IMR-90 (cell line): ENCODE measurements at regions not wholly inside any gene's neighbourhood (a gene's known extent, or its start where the extent isn't known, plus 50 kb on each side); places are given as distances from the start of the nearest gene placed in this dataset.

Source experiments
- ATAC-seq: fragments of 200-7000 bp; cut with Tn5 transposase; 2 replicates; pipeline ENCODE4 v1.9.1; 2020; ENCODE audit warnings: low read depth, mild to moderate bottlenecking, moderate library complexity
- BruUV-seq: library from RNA; stranded (reverse); fragments of 400-500 nt; replicated peaks from 2 replicates; lab custom pipeline; 2021; lab: Mats Ljungman, UMichigan
- CTCF ChIA-PET: fragments of 300-600 bp; formaldehyde crosslinking; extraction: SDS; loops from one replicate; lab custom pipeline; 2021; ENCODE audit warnings: antibody characterized with exemption; lab: Yijun Ruan, JAX
- POLR2A ChIA-PET: fragments of 300-600 bp; sonication (Branson Sonifier 250); formaldehyde crosslinking; loops from one replicate; lab custom pipeline; 2022; ENCODE audit warnings: antibody characterized with exemption; ENCODE audit not compliant: unreplicated experiment; lab: Charles Lee
- DNase-seq: peaks from one replicate; pipeline ENCODE4 v3.0.0; 2013
- H2AFZ ChIP-seq: replicated peaks from 2 replicates; pipeline ENCODE3; 2013; ENCODE audit warnings: low read length, mild to moderate bottlenecking; ENCODE audit not compliant: poor library complexity
- H2AK5ac ChIP-seq: 2 replicates; pipeline ENCODE4 v1.6.1; 2013; ENCODE audit warnings: low read depth, low read length, inconsistent platforms
- H2AK9ac ChIP-seq: replicated peaks from 2 replicates; pipeline ENCODE3; 2013; ENCODE audit warnings: mild to moderate bottlenecking, low read depth, low read length, moderate library complexity; ENCODE audit not compliant: poor library complexity
- H2BK120ac ChIP-seq: 2 replicates; pipeline ENCODE4 v1.6.1; 2013; ENCODE audit warnings: low read depth, low read length, inconsistent platforms
- H2BK15ac ChIP-seq: 3 replicates; pipeline ENCODE4 v1.6.1; 2013; ENCODE audit warnings: low read depth, low read length, inconsistent platforms
- H2BK20ac ChIP-seq: 2 replicates; pipeline ENCODE4 v1.6.1; 2013; ENCODE audit warnings: low read depth, mild to moderate bottlenecking, inconsistent platforms, low read length, moderate library complexity
- H2BK5ac ChIP-seq: 2 replicates; pipeline ENCODE4 v1.6.1; 2013; ENCODE audit warnings: mild to moderate bottlenecking, low read depth, low read length, inconsistent platforms; ENCODE audit not compliant: poor library complexity, severe bottlenecking
- H3K14ac ChIP-seq: replicated peaks from 2 replicates; pipeline ENCODE4 v1.6.1; 2013; ENCODE audit warnings: low read depth, low read length, inconsistent platforms
- H3K18ac ChIP-seq: 2 replicates; pipeline ENCODE4 v1.6.1; 2013; ENCODE audit warnings: low read depth, low read length, control low read depth
- H3K23ac ChIP-seq: 2 replicates; pipeline ENCODE4 v1.6.1; 2013; ENCODE audit warnings: low read depth, low read length, inconsistent platforms
- H3K27ac ChIP-seq: 2 replicates; pipeline ENCODE4 v1.5.1; 2013; ENCODE audit warnings: mild to moderate bottlenecking, control low read depth, low read length; ENCODE audit not compliant: insufficient read depth
- H3K27me3 ChIP-seq: 2 replicates; pipeline ENCODE4 v1.6.1; 2013; ENCODE audit warnings: low read length; ENCODE audit not compliant: control insufficient read depth, insufficient read depth
- H3K36me3 ChIP-seq: 2 replicates; pipeline ENCODE4 v1.6.1; 2013; ENCODE audit warnings: low read length, mixed read lengths; ENCODE audit not compliant: control insufficient read depth, insufficient read depth
- H3K4ac ChIP-seq: 2 replicates; pipeline ENCODE4 v1.6.1; 2013; ENCODE audit warnings: low read depth, low read length, inconsistent platforms
- H3K4me1 ChIP-seq: 2 replicates; pipeline ENCODE4 v1.6.1; 2013; ENCODE audit warnings: low read length, mixed read lengths; ENCODE audit not compliant: control insufficient read depth, insufficient read depth
- H3K4me2 ChIP-seq: 2 replicates; pipeline ENCODE4 v1.6.1; 2013; ENCODE audit warnings: low read depth, mild to moderate bottlenecking, control low read depth, low read length, moderate library complexity
- H3K4me3 ChIP-seq: 2 replicates; pipeline ENCODE4 v1.5.1; 2013; ENCODE audit warnings: low read depth, mild to moderate bottlenecking, control low read depth, low read length, moderate library complexity; ENCODE audit not compliant: insufficient read depth
- H3K56ac ChIP-seq: 2 replicates; pipeline ENCODE4 v1.6.1; 2013; ENCODE audit warnings: low read length, inconsistent platforms; ENCODE audit not compliant: insufficient read depth; ENCODE audit errors: extremely low read depth
- H3K79me1 ChIP-seq, 2 experiments: 2 replicates each; pipeline ENCODE4 v1.6.1; 2013; ENCODE audit warnings: low read length in 2 of 2, inconsistent platforms in 1 of 2, low read depth in 1 of 2
- H3K9ac ChIP-seq: 2 replicates; pipeline ENCODE4 v1.6.1; 2013; ENCODE audit warnings: low read depth, low read length, control low read depth
- H3K9me1 ChIP-seq: 2 replicates; pipeline ENCODE4 v1.6.1; 2013; ENCODE audit warnings: low read length, inconsistent platforms; ENCODE audit not compliant: insufficient read depth
- H3K9me3 ChIP-seq: 2 replicates; pipeline ENCODE4 v1.6.1; 2013; ENCODE audit warnings: low read length; ENCODE audit not compliant: control insufficient read depth, insufficient read depth
- H4K20me1 ChIP-seq: 2 replicates; pipeline ENCODE4 v1.6.1; 2013; ENCODE audit warnings: low read length, inconsistent platforms; ENCODE audit not compliant: insufficient read depth
- H4K5ac ChIP-seq: 2 replicates; pipeline ENCODE4 v1.6.1; 2013; ENCODE audit warnings: mild to moderate bottlenecking, low read depth, low read length, control low read depth
- H4K8ac ChIP-seq, 2 experiments: 2 replicates each; pipeline ENCODE4 v1.6.1; 2013; ENCODE audit warnings: low read depth in 2 of 2, low read length in 2 of 2, control low read depth in 1 of 2, inconsistent platforms in 1 of 2
- H4K91ac ChIP-seq: 2 replicates; pipeline ENCODE4 v1.6.1; 2013; ENCODE audit warnings: low read depth, low read length, inconsistent platforms; ENCODE audit not compliant: insufficient read depth
- BHLHE40 ChIP-seq: fragments of 150-350 bp; IDR thresholded peaks from 2 replicates; pipeline ENCODE4 v1.6.1; 2016; ENCODE audit warnings: mild to moderate bottlenecking, low read depth, low read length
- CEBPB ChIP-seq: IDR thresholded peaks from 2 replicates; pipeline ENCODE4 v1.6.1; 2012; ENCODE audit warnings: low read depth, low read length, improper control_type of control experiment
- CHD1 ChIP-seq: IDR thresholded peaks from 2 replicates; pipeline ENCODE4 v1.6.1; 2012; ENCODE audit warnings: low read depth, low read length, improper control_type of control experiment
- FOS ChIP-seq: fragments of 150-350 bp; IDR thresholded peaks from 2 replicates; pipeline ENCODE4 v1.6.1; 2016; ENCODE audit warnings: low read depth, low read length
- MAFK ChIP-seq: IDR thresholded peaks from 2 replicates; pipeline ENCODE4 v1.6.1; 2012; ENCODE audit warnings: low read depth, low read length, improper control_type of control experiment
- MAZ ChIP-seq: IDR thresholded peaks from 2 replicates; pipeline ENCODE4 v1.6.1; 2012; ENCODE audit warnings: low read depth, mild to moderate bottlenecking, low read length, improper control_type of control experiment, moderate library complexity, borderline replicate concordance
- MXI1 ChIP-seq: IDR thresholded peaks from 2 replicates; pipeline ENCODE4 v1.6.1; 2012; ENCODE audit warnings: low read depth, mild to moderate bottlenecking, low read length, moderate library complexity, borderline replicate concordance
- NFE2L2 ChIP-seq: fragments of 150-350 bp; IDR thresholded peaks from 2 replicates; pipeline ENCODE4 v1.6.1; 2016; ENCODE audit warnings: low read depth, mild to moderate bottlenecking, low read length
- RCOR1 ChIP-seq: IDR thresholded peaks from 2 replicates; pipeline ENCODE4 v1.6.1; 2012; ENCODE audit warnings: mild to moderate bottlenecking, low read length, improper control_type of control experiment; ENCODE audit not compliant: insufficient replicate concordance
- RFX5 ChIP-seq: IDR thresholded peaks from 2 replicates; pipeline ENCODE4 v1.8.0; 2012; ENCODE audit warnings: low read depth, mild to moderate bottlenecking, low read length, moderate library complexity
- WGBS, 2 experiments: methylation state at CpG; one replicate each; pipeline versions ENCODE4 v1.1.5 to v1.1.7; 2013; ENCODE audit warnings: missing lambda C conversion rate in 2 of 2; ENCODE audit not compliant: insufficient read length in 1 of 2; ENCODE audit errors: extremely low coverage in 2 of 2; 5-methylcytosine and 5-hydroxymethylcytosine counted together
- dilution Hi-C: fragments of 300-500 bp; cut with HindIII; formaldehyde crosslinking; loops from one replicate; pipeline ENCODE4 v1.14.3; 2018; ENCODE audit warnings: low sequenced_read_pairs; ENCODE audit not compliant: unreplicated experiment
- in situ Hi-C: fragments of 300-500 bp; cut with MboI; formaldehyde crosslinking; loops from 3 replicates; pipeline ENCODE4 v1.14.3; 2019; ENCODE audit warnings: low sequenced_read_pairs, inconsistent platforms, mixed read lengths
- intact Hi-C: fragments of 100-400 bp; cut with micrococcal nuclease; formaldehyde crosslinking; loops from 2 replicates; pipeline ENCODE4 v1.10.0; 2022
- TF ChIP-seq, protein P1 (sequence below): fragments of 150-350 bp; IDR thresholded peaks from 2 replicates; pipeline ENCODE4 v1.6.1; 2017; ENCODE audit warnings: mild to moderate bottlenecking, antibody characterized with exemption, low read length, low read depth
- TF ChIP-seq, protein P2 (sequence below): fragments of 150-350 bp; IDR thresholded peaks from 2 replicates; pipeline ENCODE4 v1.6.1; 2016; ENCODE audit warnings: low read depth, mild to moderate bottlenecking, low read length, moderate library complexity, borderline replicate concordance
- TF ChIP-seq, protein P3 (sequence below): conservative IDR thresholded peaks from 2 replicates; pipeline ENCODE4 v1.5.1; 2012; ENCODE audit warnings: mild to moderate bottlenecking, low read depth, low read length, improper control_type of control experiment

DNA sequence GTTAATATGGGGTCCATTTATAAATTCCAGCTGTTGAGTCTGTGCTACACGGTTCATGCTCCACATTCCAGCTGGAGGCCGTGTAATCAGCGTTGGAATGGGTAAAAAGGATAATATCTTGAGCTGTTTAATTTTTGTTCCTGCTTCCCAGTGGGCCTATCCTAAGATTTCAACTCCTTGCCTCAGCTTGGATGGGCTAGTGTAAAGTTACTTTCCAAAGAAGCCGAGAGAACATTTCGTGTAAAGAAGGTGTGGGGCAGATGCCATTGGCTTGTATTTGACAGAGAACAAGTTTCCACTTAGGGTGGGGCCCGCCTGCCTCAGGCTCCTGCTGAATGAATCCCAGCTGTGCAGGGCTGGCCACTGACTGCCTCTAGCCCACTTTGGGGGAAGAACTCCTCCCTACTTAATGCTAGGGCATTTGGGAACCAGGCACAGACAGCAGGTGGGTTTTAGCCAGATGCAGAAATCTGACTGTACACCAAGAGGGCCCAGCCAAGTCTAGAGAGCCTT is 125.9 kb upstream of the LYZL2 start:
- in situ Hi-C loops (no loop called here), intact Hi-C loops (loop anchor here (10.0 kb wide), 3 partner anchors 379 to 739 kb away; no protein-coding TSS in a partner anchor), dilution Hi-C loops (no loop called here)
- CTCF ChIA-PET, result interaction anchor here (0.8 kb wide), 1 partner anchor 11 kb away, joined by 3 read pairs; no protein-coding TSS in a partner anchor
- H2AFZ ChIP-seq, result peak overlapping the region; percentile 75
- peak overlapping the region; percentile 81 for H3K14ac ChIP-seq
- peak overlapping the region; percentile 91; the same call in 1 of the 2 replicates for H3K27ac ChIP-seq
- H2BK5ac ChIP-seq, result peak overlapping the region; percentile 2
- no peaks in the 10 kb centered on the region for H3K36me3 ChIP-seq
- peak overlapping the region; percentile 96 for H2BK20ac ChIP-seq
- POLR2A ChIA-PET, result interaction anchor here (1.1 kb wide), 1 partner anchor 379 kb away, joined by 3 read pairs; no protein-coding TSS in a partner anchor
- H4K91ac ChIP-seq, result peak overlapping the region; percentile 80
- peak overlapping the region; percentile 63 for H3K23ac ChIP-seq
- TF ChIP-seq, protein P1, sequence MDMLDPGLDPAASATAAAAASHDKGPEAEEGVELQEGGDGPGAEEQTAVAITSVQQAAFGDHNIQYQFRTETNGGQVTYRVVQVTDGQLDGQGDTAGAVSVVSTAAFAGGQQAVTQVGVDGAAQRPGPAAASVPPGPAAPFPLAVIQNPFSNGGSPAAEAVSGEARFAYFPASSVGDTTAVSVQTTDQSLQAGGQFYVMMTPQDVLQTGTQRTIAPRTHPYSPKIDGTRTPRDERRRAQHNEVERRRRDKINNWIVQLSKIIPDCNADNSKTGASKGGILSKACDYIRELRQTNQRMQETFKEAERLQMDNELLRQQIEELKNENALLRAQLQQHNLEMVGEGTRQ, result no peak
- TF ChIP-seq MAZ, result no peak
- TF ChIP-seq, protein P2, sequence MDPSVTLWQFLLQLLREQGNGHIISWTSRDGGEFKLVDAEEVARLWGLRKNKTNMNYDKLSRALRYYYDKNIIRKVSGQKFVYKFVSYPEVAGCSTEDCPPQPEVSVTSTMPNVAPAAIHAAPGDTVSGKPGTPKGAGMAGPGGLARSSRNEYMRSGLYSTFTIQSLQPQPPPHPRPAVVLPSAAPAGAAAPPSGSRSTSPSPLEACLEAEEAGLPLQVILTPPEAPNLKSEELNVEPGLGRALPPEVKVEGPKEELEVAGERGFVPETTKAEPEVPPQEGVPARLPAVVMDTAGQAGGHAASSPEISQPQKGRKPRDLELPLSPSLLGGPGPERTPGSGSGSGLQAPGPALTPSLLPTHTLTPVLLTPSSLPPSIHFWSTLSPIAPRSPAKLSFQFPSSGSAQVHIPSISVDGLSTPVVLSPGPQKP, result no peak
- TF ChIP-seq BHLHE40, result no peak
- no peak for TF ChIP-seq MAFK
- TF ChIP-seq, protein P3, sequence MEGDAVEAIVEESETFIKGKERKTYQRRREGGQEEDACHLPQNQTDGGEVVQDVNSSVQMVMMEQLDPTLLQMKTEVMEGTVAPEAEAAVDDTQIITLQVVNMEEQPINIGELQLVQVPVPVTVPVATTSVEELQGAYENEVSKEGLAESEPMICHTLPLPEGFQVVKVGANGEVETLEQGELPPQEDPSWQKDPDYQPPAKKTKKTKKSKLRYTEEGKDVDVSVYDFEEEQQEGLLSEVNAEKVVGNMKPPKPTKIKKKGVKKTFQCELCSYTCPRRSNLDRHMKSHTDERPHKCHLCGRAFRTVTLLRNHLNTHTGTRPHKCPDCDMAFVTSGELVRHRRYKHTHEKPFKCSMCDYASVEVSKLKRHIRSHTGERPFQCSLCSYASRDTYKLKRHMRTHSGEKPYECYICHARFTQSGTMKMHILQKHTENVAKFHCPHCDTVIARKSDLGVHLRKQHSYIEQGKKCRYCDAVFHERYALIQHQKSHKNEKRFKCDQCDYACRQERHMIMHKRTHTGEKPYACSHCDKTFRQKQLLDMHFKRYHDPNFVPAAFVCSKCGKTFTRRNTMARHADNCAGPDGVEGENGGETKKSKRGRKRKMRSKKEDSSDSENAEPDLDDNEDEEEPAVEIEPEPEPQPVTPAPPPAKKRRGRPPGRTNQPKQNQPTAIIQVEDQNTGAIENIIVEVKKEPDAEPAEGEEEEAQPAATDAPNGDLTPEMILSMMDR, result no peak
- no peak for TF ChIP-seq CEBPB
- TF ChIP-seq FOS, result no peak
- TF ChIP-seq CHD1, result no peak
- no peak for TF ChIP-seq MXI1
- TF ChIP-seq RCOR1, result no peak
- TF ChIP-seq RFX5, result no peak
- no peak for TF ChIP-seq NFE2L2
- 40% methylated on average over 1 of the region's 6 CpGs; no CpG with 5 or more reads in 1 of the 2 experiments for WGBS, 2 experiments
- no peak overlapping the region for H3K4me3 ChIP-seq
- peak overlapping the region; percentile 51; the same call in 1 of the 2 replicates for H3K9ac ChIP-seq
- BruUV-seq, result no TSS peak
- H4K8ac ChIP-seq, result peak overlapping the region; percentile 85 to 92
- H2BK120ac ChIP-seq, result peak overlapping the region; percentile 97
- H4K5ac ChIP-seq, result peak overlapping the region; percentile 69
- no peak overlapping the region for H3K4me2 ChIP-seq
- H3K56ac ChIP-seq, result peak overlapping the region; percentile 43; the same call in 1 of the 2 replicates
- no peaks in the 10 kb centered on the region for H4K20me1 ChIP-seq
- peak overlapping the region; percentile 78 for H3K4ac ChIP-seq
- peak overlapping the region; percentile 98 for H2AK5ac ChIP-seq
- H3K9me3 ChIP-seq, result no peaks in the 10 kb centered on the region
- H3K18ac ChIP-seq, result peak overlapping the region; percentile 22
- H3K4me1 ChIP-seq, result peaks cover 23% of the 10 kb centered on the region
- no peaks in the 10 kb centered on the region; a peak in 1 of 4 replicates for H3K79me1 ChIP-seq
- peak; percentile 38 for DNase-seq
- H3K9me1 ChIP-seq, result peaks cover 22% of the 10 kb centered on the region
- H2BK15ac ChIP-seq, result peak overlapping the region; percentile 98; the same call in 2 of the 3 replicates
- peak; percentile 57 for ATAC-seq
- no peaks in the 10 kb centered on the region for H3K27me3 ChIP-seq
- H2AK9ac ChIP-seq, result peak overlapping the region; percentile 59
